T-helper 2 cell treated with Interferon-gamma antibody and Interleukin-4, amounts not matched to agents 5 μg/mL and 100 μg/mL, for 36 hours (primary cell): ENCODE measurements at regions not wholly inside any gene's neighbourhood (a gene's known extent, or its start where the extent isn't known, plus 50 kb on each side); places are given as distances from the start of the nearest gene placed in this dataset.

Source experiments
- DNase-seq: peaks from one replicate; pipeline ENCODE4 v3.0.0; 2021; ENCODE audit warnings: low spot score
- H3K27ac Mint-ChIP-seq: one replicate; pipeline ENCODE4 v1.8.0; 2021; ENCODE audit warnings: mild to moderate bottlenecking, mixed read lengths
- H3K27me3 Mint-ChIP-seq: one replicate; pipeline ENCODE4 v1.8.0; 2021; ENCODE audit warnings: low read depth, mixed read lengths
- H3K36me3 Mint-ChIP-seq: one replicate; pipeline ENCODE4 v1.8.0; 2021; ENCODE audit warnings: low read depth, mixed read lengths
- H3K4me1 Mint-ChIP-seq: one replicate; pipeline ENCODE4 v1.8.0; 2021; ENCODE audit warnings: low read depth, mixed read lengths
- H3K4me3 Mint-ChIP-seq: one replicate; pipeline ENCODE4 v1.8.0; 2022; ENCODE audit warnings: mild to moderate bottlenecking, moderate library complexity, mixed read lengths
- H3K9me3 Mint-ChIP-seq: one replicate; pipeline ENCODE4 v1.8.0; 2021; ENCODE audit warnings: mixed read lengths

DNA sequence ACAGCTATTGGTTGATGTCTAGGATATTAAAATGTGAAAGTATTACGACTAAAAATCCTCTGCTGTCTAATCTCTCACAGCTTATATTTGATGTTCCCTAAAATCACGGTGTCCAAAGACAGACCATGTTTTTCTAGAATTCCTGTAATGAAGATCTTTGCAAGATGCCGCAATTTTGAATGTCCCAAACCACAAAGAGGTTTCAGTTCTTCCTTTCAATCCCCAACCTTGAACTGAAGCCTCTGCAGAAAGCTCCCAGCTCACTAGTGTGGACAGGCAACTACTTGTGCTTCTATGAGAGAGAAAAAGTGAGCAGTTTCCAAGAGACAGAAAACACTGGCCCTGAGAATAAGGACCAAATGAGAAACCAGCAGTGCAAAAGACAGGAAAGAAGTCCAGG is 370.1 kb downstream of the FOXA2 start:
- Mint-ChIP-seq H3K27me3 (no peaks in the 10 kb centered on the region), H3K4me3 (no peak overlapping the region), H3K27ac (no peak overlapping the region), H3K9me3 (peaks cover 2% of the 10 kb centered on the region), H3K4me1 (no peaks in the 10 kb centered on the region), H3K36me3 (no peaks in the 10 kb centered on the region)
- no peak for DNase-seq

DNA sequence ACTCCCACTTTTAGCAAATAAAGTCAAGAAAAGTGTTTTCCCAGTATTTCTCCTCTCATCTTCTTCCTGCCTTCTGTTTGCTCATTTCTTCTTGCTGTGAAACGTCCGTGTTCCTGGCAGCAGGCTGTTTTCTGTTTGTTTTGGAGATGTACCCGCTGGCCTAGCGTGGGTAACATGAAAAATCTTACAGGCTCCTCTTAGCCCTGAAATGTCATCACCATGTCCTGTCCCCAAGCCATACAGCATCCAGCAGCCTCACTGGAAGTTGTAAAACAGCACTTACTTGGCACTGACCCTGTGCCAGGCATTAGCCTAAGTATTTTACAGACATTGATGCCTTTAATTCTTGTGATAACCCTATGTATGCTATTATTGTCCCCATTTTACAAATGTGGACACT is 371.1 kb downstream of the FOXA2 start:
- no peak for DNase-seq
- Mint-ChIP-seq H3K9me3 (peaks cover 6% of the 10 kb centered on the region), H3K4me1 (no peaks in the 10 kb centered on the region), H3K36me3 (no peaks in the 10 kb centered on the region), H3K4me3 (no peak overlapping the region), H3K27ac (no peak overlapping the region), H3K27me3 (no peaks in the 10 kb centered on the region)

DNA sequence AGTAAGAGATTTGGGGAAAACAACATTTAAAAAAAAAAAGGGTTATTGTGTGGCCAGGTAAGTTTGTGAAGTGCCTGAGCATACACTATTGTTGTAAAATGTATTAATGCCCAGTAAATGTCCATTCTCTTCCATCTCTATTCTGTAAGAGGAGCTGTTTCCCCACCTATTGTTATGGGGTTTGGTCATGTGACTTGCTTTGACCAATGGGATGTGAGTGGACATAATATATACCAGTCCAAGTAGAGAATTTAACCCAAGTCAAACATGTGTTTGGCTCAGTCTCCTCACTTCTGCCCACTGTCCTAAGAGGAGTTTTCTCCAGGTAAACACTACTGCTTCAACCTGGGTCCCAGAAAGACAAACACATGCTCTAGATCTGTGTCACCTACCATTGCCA is 377.1 kb downstream of the FOXA2 start:
- peaks cover 32% of the 10 kb centered on the region for H3K9me3 Mint-ChIP-seq
- H3K27me3 Mint-ChIP-seq: no peaks in the 10 kb centered on the region
- H3K4me1 Mint-ChIP-seq: no peaks in the 10 kb centered on the region
- no peak overlapping the region for H3K27ac Mint-ChIP-seq
- H3K36me3 Mint-ChIP-seq: no peaks in the 10 kb centered on the region
- no peak overlapping the region for H3K4me3 Mint-ChIP-seq
- no peak for DNase-seq

DNA sequence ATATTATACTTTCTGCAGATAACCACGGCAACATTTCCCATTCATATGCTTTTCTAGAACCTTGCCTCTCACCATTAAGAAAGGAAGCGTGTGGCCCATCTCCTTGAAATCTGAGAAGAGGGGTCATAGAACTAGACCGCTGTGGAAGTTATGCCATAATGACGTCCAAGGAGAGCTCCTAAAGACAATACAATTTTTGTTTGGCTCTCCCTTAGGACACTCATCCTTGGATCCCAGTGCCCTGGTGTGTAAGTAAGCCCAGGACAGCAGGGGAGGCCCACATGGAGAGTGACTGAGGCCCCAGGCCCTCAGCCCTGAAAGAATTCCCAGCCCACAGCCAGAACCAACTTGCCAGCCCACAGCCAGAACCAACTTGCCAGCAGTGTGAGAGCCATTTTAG is 379.6 kb downstream of the FOXA2 start:
- H3K36me3 Mint-ChIP-seq: no peaks in the 10 kb centered on the region
- H3K9me3 Mint-ChIP-seq: peaks cover 48% of the 10 kb centered on the region
- H3K27ac Mint-ChIP-seq: no peak overlapping the region
- H3K4me3 Mint-ChIP-seq: no peak overlapping the region
- H3K4me1 Mint-ChIP-seq: no peaks in the 10 kb centered on the region
- no peaks in the 10 kb centered on the region for H3K27me3 Mint-ChIP-seq
- no peak for DNase-seq

DNA sequence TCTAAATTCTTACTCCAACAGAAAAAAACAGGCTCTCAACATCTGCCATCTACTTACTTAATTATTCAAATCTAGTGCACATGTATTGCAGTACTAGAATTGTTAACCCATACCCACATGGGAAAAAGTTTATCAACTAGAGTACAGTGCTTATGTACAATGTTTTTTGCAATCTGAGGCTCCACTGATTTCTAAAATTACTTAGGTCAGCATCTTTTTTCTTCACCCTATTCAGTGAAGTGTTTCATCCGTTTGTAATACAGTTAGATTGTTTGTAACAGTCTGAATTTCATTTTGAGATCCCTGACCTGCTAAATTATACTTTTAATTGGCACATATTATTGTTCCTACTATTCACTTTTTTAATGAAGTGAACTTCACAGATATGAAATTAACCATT is 402.2 kb downstream of the FOXA2 start:
- H3K27me3 Mint-ChIP-seq: no peaks in the 10 kb centered on the region
- H3K4me3 Mint-ChIP-seq: no peak overlapping the region
- no peak overlapping the region for H3K27ac Mint-ChIP-seq
- no peak for DNase-seq
- H3K4me1 Mint-ChIP-seq: no peaks in the 10 kb centered on the region
- peaks cover 21% of the 10 kb centered on the region for H3K9me3 Mint-ChIP-seq
- no peaks in the 10 kb centered on the region for H3K36me3 Mint-ChIP-seq

DNA sequence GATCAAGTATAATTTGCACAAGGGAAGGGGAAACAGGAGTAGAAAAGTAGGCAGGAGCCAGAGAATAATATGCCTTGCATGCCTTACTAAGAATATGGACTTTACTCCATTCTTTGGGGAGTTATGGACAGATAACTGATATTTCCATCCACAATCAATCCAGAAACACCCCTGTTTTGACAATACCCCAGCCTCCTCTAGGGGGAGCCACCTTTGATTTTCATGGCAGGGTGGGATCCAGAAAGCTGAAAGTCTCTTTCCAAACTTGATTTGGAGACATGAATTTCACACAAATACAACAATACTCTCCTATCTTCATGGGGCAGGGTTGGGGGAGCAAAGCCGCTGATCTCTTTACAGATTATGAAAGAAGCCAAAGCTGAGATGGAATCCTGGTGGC is 404.1 kb downstream of the FOXA2 start:
- H3K27ac Mint-ChIP-seq: no peak overlapping the region
- no peaks in the 10 kb centered on the region for H3K4me1 Mint-ChIP-seq
- H3K4me3 Mint-ChIP-seq: no peak overlapping the region

DNA sequence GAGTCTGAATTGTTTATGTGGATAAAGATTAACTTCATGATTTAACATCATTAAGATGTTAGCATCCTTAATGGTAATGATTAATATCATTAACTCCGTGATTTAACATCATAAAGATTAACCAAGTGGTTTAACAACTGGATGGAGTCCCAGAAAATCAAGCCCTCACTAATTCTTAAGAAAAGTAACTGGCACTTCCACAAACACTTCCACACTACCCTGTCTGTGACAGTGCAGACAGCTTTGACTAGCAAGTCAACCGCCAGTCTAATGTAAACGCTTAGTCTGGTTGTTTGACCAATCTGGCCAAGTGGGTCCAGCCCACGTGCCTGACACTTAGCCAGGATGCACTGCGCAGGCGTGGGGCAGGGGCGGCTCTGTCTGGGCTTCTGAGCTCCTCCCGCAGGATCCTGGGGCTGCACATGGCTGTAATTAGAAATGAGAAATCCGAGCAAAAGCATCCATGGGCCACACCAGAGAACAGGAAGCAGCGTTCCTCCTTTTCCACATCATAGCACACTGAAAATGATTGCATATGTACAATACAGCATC is 424.2 kb downstream of the FOXA2 start:
- no peaks in the 10 kb centered on the region for H3K36me3 Mint-ChIP-seq
- no peaks in the 10 kb centered on the region for H3K27me3 Mint-ChIP-seq
- H3K27ac Mint-ChIP-seq: no peak overlapping the region
- no peaks in the 10 kb centered on the region for H3K4me1 Mint-ChIP-seq
- DNase-seq: no peak
- no peak overlapping the region for H3K4me3 Mint-ChIP-seq
- peaks cover 40% of the 10 kb centered on the region for H3K9me3 Mint-ChIP-seq

More for the DNA sequence above, 404.1 kb downstream of the FOXA2 start:
- H3K9me3 Mint-ChIP-seq: peaks cover 18% of the 10 kb centered on the region
- no peak for DNase-seq
- no peaks in the 10 kb centered on the region for H3K27me3 Mint-ChIP-seq
- no peaks in the 10 kb centered on the region for H3K36me3 Mint-ChIP-seq

DNA sequence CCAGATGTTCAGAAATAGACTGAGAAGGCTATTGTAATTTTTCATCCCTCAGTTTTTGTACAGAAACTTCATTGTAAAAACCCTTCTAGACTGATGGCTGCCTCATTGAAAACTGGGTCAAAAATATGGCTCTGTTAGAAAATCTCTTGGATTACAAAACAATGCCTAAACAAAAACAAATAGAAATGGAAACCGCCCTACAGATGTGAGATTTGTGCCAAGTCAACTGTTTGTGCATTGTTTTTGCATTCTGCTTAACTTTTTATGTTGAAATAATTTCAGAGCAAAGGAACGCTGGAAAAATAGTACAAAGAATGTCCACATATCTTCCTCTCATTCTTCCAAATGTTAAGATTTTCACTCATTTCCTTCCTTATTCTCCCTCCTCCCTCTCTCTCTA is 425.1 kb downstream of the FOXA2 start:
- no peaks in the 10 kb centered on the region for H3K27me3 Mint-ChIP-seq
- H3K27ac Mint-ChIP-seq: no peak overlapping the region
- peaks cover 43% of the 10 kb centered on the region for H3K9me3 Mint-ChIP-seq
- H3K4me3 Mint-ChIP-seq: no peak overlapping the region
- no peak for DNase-seq
- H3K4me1 Mint-ChIP-seq: no peaks in the 10 kb centered on the region
- H3K36me3 Mint-ChIP-seq: no peaks in the 10 kb centered on the region

DNA sequence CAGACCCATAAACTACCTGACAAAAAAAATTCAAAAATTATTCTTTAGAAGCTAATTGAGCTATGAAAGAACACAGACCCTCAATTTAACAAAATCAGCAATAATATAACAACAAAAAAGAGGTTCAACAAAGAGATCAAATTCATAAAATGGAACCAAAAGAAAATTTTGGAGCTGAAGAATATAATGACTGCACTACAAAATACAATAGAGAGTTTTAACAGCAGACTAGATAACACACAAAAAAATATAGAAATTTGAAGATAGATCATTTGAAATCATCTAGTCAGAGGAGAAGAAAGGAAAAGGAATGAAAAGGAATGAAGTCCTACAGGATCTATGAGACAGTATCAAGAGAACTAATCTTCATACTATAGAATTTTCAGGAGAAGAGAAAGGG is 422.1 kb downstream of the PAX1 start:
- Mint-ChIP-seq H3K9me3 (peaks cover 51% of the 10 kb centered on the region), H3K36me3 (no peaks in the 10 kb centered on the region)

DNA sequence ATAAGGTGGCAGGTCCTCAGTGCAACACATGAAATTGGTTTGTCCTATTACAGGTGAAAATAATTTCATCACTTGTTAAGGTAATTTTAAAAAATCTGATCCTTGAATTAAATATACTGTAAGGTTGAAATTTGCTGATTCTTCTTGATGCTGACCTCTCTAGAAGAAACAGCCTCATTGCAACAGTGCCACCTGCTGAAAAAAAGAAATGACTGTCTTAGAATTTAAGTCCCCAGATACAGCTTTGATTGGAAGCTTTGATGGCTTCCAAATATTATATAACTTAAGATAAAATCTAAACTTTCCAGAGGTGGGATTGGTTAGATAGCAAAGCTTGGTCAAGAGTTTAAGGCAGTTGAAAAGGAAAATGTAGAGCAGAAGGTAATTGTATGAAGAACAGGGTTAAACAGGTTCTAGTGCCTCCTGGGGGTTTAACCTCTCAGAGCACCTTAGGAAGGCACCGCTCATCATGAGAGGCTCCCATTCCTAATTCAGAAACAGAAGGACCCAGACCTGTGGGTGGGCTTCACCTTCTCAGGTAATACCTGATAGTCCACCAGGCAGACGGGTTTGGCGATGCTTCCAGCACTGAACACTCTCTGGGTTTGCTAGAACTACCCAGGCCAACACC is 401.0 kb downstream of the PAX1 start:
- peaks cover 51% of the 10 kb centered on the region for H3K9me3 Mint-ChIP-seq
- no peaks in the 10 kb centered on the region for H3K4me1 Mint-ChIP-seq
- H3K27me3 Mint-ChIP-seq: no peaks in the 10 kb centered on the region
- H3K36me3 Mint-ChIP-seq: no peaks in the 10 kb centered on the region
- DNase-seq: no peak
- no peak overlapping the region for H3K27ac Mint-ChIP-seq
- no peak overlapping the region for H3K4me3 Mint-ChIP-seq

More for the DNA sequence above, 422.1 kb downstream of the PAX1 start:
- H3K27ac Mint-ChIP-seq: no peak overlapping the region
- no peak overlapping the region for H3K4me3 Mint-ChIP-seq
- no peaks in the 10 kb centered on the region for H3K27me3 Mint-ChIP-seq
- no peak for DNase-seq
- no peaks in the 10 kb centered on the region for H3K4me1 Mint-ChIP-seq

DNA sequence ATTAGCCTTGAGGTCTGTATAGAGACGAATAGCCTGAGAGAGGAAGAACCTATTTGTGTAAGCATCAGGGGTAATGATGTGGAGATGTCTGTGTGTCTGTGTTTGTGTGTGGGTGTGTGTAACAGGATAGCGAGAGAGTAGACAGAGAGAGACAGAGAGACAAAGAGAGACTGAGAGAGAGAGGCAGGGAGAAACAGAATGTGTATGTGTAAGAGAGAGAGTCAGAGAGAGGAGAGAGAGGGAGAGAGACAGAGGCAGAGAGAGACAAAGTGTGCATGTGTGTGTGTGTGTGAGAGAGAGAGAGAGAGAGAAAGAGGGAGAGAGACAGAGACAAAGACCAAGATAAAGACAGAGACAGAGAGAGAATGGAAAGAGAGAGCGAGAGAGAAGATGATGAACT is 396.1 kb downstream of the PAX1 start:
- Mint-ChIP-seq H3K27ac (no peak overlapping the region), H3K9me3 (peaks cover 45% of the 10 kb centered on the region), H3K4me3 (no peak overlapping the region), H3K4me1 (no peaks in the 10 kb centered on the region), H3K27me3 (no peaks in the 10 kb centered on the region), H3K36me3 (no peaks in the 10 kb centered on the region)
- no peak for DNase-seq

DNA sequence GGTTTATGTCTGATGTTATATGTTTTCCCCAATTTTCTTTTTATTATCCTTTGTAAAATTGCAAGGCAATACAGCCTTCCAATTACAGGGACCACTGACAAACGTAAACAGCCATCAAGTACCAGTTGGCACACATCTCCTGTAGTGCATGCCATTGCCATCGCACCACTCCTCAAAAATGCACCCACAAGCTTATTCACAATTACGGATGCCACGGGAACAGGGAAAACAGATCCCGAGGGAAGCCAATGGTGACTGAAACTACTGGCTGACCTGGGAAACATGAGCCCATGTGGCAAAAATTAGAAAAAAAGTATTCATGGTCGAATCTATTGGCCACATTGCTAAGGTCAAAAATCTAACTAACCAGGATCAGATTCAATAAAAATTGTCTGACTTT is 395.2 kb downstream of the PAX1 start:
- Mint-ChIP-seq H3K27me3 (no peaks in the 10 kb centered on the region), H3K27ac (no peak overlapping the region), H3K36me3 (no peaks in the 10 kb centered on the region), H3K4me3 (no peak overlapping the region), H3K4me1 (no peaks in the 10 kb centered on the region), H3K9me3 (peaks cover 42% of the 10 kb centered on the region)
- DNase-seq: no peak

DNA sequence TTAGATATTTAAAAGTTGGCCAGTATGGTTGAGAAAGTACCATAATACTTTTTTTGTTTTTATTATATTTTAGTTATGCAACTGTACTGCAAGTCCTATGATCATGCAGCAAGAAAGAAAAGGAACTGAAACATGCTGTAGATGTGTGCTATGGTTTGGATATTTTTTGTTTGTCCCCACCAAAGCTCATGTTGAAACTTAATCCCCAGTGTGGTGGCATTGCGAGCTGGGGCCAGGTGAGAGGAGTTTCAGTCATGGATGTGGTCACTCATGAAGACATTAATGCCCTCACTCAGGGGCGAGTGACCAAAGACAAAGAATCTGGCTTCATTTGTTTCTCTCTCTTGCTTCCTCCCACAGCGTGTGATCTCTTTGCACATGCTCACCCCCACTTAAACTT is 393.9 kb downstream of the PAX1 start:
- Mint-ChIP-seq H3K27ac (no peak overlapping the region), H3K27me3 (no peaks in the 10 kb centered on the region), H3K4me3 (no peak overlapping the region), H3K4me1 (no peaks in the 10 kb centered on the region), H3K9me3 (peaks cover 42% of the 10 kb centered on the region), H3K36me3 (no peaks in the 10 kb centered on the region)
- DNase-seq: no peak

DNA sequence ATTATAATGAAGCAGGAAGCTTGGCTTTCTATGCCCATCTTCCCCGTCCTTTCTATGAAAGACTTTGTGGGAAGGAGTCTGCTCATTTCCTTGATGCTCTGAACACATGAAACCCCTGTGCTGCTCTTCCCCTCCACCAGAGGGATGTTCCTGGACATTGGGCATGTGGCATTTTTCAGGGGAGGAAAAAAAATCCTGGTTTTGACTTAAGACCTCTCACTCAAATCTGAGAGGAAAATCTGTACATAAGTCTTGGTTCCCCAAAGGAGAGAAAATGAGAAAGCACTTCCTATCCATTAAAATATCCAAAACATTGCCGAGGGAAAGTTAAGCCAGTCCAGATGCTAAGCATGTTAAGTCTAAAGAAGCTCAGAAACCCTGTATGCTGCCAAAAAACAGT is 393.0 kb downstream of the PAX1 start:
- no peaks in the 10 kb centered on the region for H3K4me1 Mint-ChIP-seq
- no peak for DNase-seq
- H3K9me3 Mint-ChIP-seq: peaks cover 46% of the 10 kb centered on the region
- no peak overlapping the region for H3K4me3 Mint-ChIP-seq
- H3K36me3 Mint-ChIP-seq: no peaks in the 10 kb centered on the region
- no peak overlapping the region for H3K27ac Mint-ChIP-seq
- no peaks in the 10 kb centered on the region for H3K27me3 Mint-ChIP-seq

DNA sequence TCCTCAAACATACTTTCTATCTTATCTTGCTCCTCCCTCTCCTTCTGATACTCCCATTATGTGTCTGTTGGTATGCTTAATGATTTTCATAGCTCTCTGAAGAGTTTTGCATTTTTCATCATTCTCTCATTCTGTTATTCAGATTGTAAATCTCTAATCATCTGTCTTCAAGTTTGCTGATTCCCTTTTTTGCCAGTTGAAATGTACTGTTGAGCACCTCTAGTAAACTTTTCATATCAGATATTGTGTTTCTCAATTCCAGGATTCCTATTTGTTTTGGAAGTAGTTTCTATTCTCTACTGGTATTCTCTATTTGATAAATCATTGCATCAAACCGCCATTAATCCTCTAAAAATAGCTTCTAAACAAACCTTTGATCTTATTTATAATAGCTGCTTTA is 387.7 kb downstream of the PAX1 start:
- Mint-ChIP-seq H3K27me3 (no peaks in the 10 kb centered on the region), H3K4me1 (no peaks in the 10 kb centered on the region), H3K9me3 (peaks cover 54% of the 10 kb centered on the region), H3K27ac (no peak overlapping the region), H3K36me3 (no peaks in the 10 kb centered on the region), H3K4me3 (no peak overlapping the region)
- DNase-seq: no peak
